HepG2 (cell line): ENCODE measurements at regions not wholly inside any gene's neighbourhood (a gene's known extent, or its start where the extent isn't known, plus 50 kb on each side); places are given as distances from the start of the nearest gene placed in this dataset.

Experiments
- ATAC-seq: fragments of 200-7000 bp; cut with Tn5 transposase; 3 replicates; pipeline ENCODE4 v1.9.1; 2020; ENCODE audit warnings: mild to moderate bottlenecking, moderate library complexity
- BruUV-seq: library from RNA; stranded (reverse); fragments of 400-500 nt; replicated peaks from 2 replicates; lab custom pipeline; 2021; lab: Mats Ljungman, UMichigan
- CTCF ChIA-PET: fragments of 300-600 bp; formaldehyde crosslinking; extraction: SDS; loops from one replicate; lab custom pipeline; 2021; ENCODE audit warnings: low total read pairs, inconsistent platforms, low intra/inter-chr PET ratio; lab: Yijun Ruan, JAX
- POLR2A ChIA-PET: fragments of 350-600 bp; sonication (Branson Sonifier 250); formaldehyde crosslinking; loops from one replicate; lab custom pipeline; 2020; ENCODE audit warnings: antibody characterized with exemption, inconsistent platforms; lab: Yijun Ruan, JAX
- DNase-seq: peaks from one replicate; pipeline ENCODE4 v3.0.0-alpha.2; 2015; ENCODE audit warnings: low spot score
- FAIRE-seq: peaks from 3 replicates; lab custom pipeline; 2011; peaks lifted over from hg19 to GRCh38; lab: Jason Lieb, UNC
- H2AFZ ChIP-seq: one replicate; pipeline ENCODE4 v1.6.1; 2011; ENCODE audit warnings: low read length, inconsistent platforms
- H3K27ac ChIP-seq: fragments of 300-600 bp; 3 replicates; pipeline ENCODE4 v1.8.0; 2011; ENCODE audit warnings: mixed run types, mild to moderate bottlenecking, mixed read lengths, low read length, inconsistent platforms; ENCODE audit not compliant: insufficient read depth; ENCODE audit errors: extremely low read length
- H3K27me3 ChIP-seq, 2 experiments: fragments of 200-600 bp in 1 of 2; 2 replicates in 1 of 2; 3 replicates in 1 of 2; pipeline versions ENCODE4 v1.6.0 to v1.8.0; 2011; ENCODE audit warnings: low read length in 2 of 2, mild to moderate bottlenecking in 2 of 2, moderate library complexity in 2 of 2, inconsistent platforms in 1 of 2; ENCODE audit not compliant: insufficient read depth in 2 of 2, control insufficient read depth in 1 of 2
- H3K36me3 ChIP-seq, 2 experiments: fragments of 200-600 bp in 1 of 2; replicated peaks in 1 of 2; 2 replicates in 1 of 2; 3 replicates in 1 of 2; pipeline versions ENCODE4 v1.5.1 to v1.8.0; 2011; ENCODE audit warnings: low read length in 2 of 2, inconsistent platforms in 1 of 2; ENCODE audit not compliant: insufficient read depth in 2 of 2, control insufficient read depth in 1 of 2
- H3K4me1 ChIP-seq: 2 replicates; pipeline ENCODE4 v1.5.1; 2012; ENCODE audit warnings: low read length, inconsistent platforms; ENCODE audit not compliant: insufficient read depth
- H3K4me2 ChIP-seq: 2 replicates; pipeline ENCODE4 v1.6.0; 2011; ENCODE audit warnings: low read depth, low read length, inconsistent platforms
- H3K4me3 ChIP-seq, 3 experiments: fragments of 200-600 bp in 1 of 3; sonication (generic), shearing (Covaris generic) in 1 of 3; replicated peaks in 1 of 3; 2 replicates each; pipeline ENCODE4 v1.5.1; 2011 to 2016; ENCODE audit warnings: low read length in 3 of 3, inconsistent platforms in 2 of 3, low read depth in 2 of 3, mild to moderate bottlenecking in 2 of 3, control low read depth in 1 of 3, mixed read lengths in 1 of 3; ENCODE audit not compliant: insufficient read depth in 1 of 3
- H3K79me2 ChIP-seq: one replicate; pipeline ENCODE4 v1.6.1; 2011; ENCODE audit warnings: low read length, inconsistent platforms; ENCODE audit not compliant: insufficient read depth
- H3K9ac ChIP-seq: 2 replicates; pipeline ENCODE4 v1.6.0; 2011; ENCODE audit warnings: mild to moderate bottlenecking, low read depth, low read length, inconsistent platforms; ENCODE audit not compliant: insufficient read depth
- H3K9me3 ChIP-seq: 2 replicates; pipeline ENCODE4 v1.5.1; 2012; ENCODE audit warnings: mild to moderate bottlenecking, low read length
- H4K20me1 ChIP-seq: 2 replicates; pipeline ENCODE4 v1.6.0; 2011; ENCODE audit warnings: inconsistent platforms, mild to moderate bottlenecking, low read length, moderate library complexity; ENCODE audit not compliant: insufficient read depth
- PAWR ChIP-seq: sonication (generic); formaldehyde crosslinking; IDR thresholded peaks from 2 replicates; pipeline ENCODE4 v1.4.0; 2020; ENCODE audit warnings: missing genetic modification reagents, mild to moderate bottlenecking, borderline replicate concordance
- RFXANK ChIP-seq: IDR thresholded peaks from 2 replicates; pipeline ENCODE4 v1.6.1; 2016
- SOX6 ChIP-seq, 2 experiments: fragments of 450-650 bp in 1 of 2; sonication (generic) in 1 of 2; formaldehyde crosslinking in 1 of 2; IDR thresholded peaks; 2 replicates each; pipeline versions ENCODE4 v1.4.0 to v1.6.1; 2017 to 2020; ENCODE audit warnings: antibody characterized with exemption in 1 of 2, mild to moderate bottlenecking in 1 of 2, missing genetic modification reagents in 1 of 2
- TAF15 ChIP-seq: fragments of 200-400 bp; formaldehyde crosslinking; IDR thresholded peaks from one replicate; pipeline ENCODE4 v1.6.1; 2018; ENCODE audit warnings: mild to moderate bottlenecking, low read depth, low read length; ENCODE audit not compliant: poor library complexity, severe bottlenecking
- XBP1 ChIP-seq: sonication (generic); formaldehyde crosslinking; IDR thresholded peaks from 2 replicates; pipeline ENCODE4 v1.5.0; 2020; ENCODE audit warnings: missing genetic modification reagents
- ZBTB33 ChIP-seq: sonication (generic); formaldehyde crosslinking; IDR thresholded peaks from 2 replicates; pipeline ENCODE4 v1.4.0; 2020; ENCODE audit warnings: missing genetic modification reagents
- ZFAT ChIP-seq: sonication (generic); formaldehyde crosslinking; conservative IDR thresholded peaks from 2 replicates; pipeline ENCODE4 v1.8.1; 2023; ENCODE audit warnings: missing genetic modification reagents, inconsistent platforms
- ZNF264 ChIP-seq: sonication (generic); formaldehyde crosslinking; IDR thresholded peaks from 2 replicates; pipeline ENCODE4 v1.4.0; 2020; ENCODE audit warnings: missing genetic modification reagents
- ZNF44 ChIP-seq: sonication (generic); formaldehyde crosslinking; IDR thresholded peaks from 2 replicates; pipeline ENCODE4 v1.5.1; 2020; ENCODE audit warnings: mild to moderate bottlenecking, missing genetic modification reagents
- WGBS: methylation state at CpG from one replicate; pipeline ENCODE4 v1.1.6; 2017; ENCODE audit warnings: low lambda C conversion rate; 5-methylcytosine and 5-hydroxymethylcytosine counted together
- in situ Hi-C: cut with HindIII; loops from 2 replicates; pipeline ENCODE4 v1.10.0; 2017; ENCODE audit warnings: low pct_unique_long_range_greater_than_20kb; ENCODE audit not compliant: extremely low pct_ligation_motif_present
- intact Hi-C: fragments of 100-400 bp; cut with micrococcal nuclease; formaldehyde crosslinking; loops from one replicate; pipeline ENCODE4 v1.10.0; 2022; ENCODE audit not compliant: unreplicated experiment

DNA sequence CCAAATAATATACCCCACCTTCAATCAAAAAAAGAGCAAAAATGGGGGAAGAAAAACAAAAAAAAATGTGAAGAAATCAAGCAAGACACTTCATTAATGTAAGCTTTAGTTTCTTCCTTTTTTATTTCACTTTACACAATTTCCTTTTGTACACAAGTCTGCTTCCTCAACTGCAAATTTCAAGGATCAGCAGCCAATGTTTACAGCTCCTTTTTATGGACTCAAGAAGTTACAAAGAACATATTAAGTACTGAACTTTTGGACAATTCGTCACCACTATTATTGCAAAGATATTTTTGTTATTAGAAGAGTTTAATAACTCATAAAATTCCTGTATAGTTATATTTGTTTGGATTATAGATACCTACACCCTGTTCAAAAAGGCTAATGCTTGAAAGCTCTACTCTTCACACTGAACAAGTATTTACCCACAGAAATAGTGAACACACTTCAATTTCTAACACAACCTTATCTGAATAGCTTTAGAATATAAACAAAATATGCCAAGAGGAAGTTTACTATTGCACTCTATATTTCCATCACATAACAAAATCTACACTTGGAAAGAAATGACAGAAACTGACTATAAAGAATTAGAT lies 658.7 kb upstream of the CNTNAP5 start:
- no peaks in the 10 kb centered on the region for H3K79me2 ChIP-seq
- ChIA-PET CTCF (no interaction called here), POLR2A (no interaction called here)
- no peaks in the 10 kb centered on the region for H3K36me3 ChIP-seq
- FAIRE-seq (no peak), DNase-seq (no peak), ATAC-seq (no peak)
- peaks cover 95% of the 10 kb centered on the region for H3K9me3 ChIP-seq
- H3K27me3 ChIP-seq, result no peaks in the 10 kb centered on the region
- no peak overlapping the region for H3K27ac ChIP-seq
- H3K4me1 ChIP-seq, result no peaks in the 10 kb centered on the region
- TF ChIP-seq TAF15 (no peak), PAWR (CRISPR knock-in tag) (no peak), RFXANK (CRISPR knock-in tag) (no peak), ZFAT (CRISPR knock-in tag) (no peak), SOX6 (IDR thresholded peaks at IDR 0.05) (no peak), SOX6 (CRISPR knock-in tag; IDR thresholded peaks at IDR 0.05) (no peak), ZNF44 (no peak), ZNF264 (CRISPR knock-in tag) (no peak), ZBTB33 (no peak), XBP1 (CRISPR knock-in tag) (no peak)
- no peak overlapping the region for H3K4me2 ChIP-seq
- H2AFZ ChIP-seq, result no peak overlapping the region
- no peak overlapping the region for H3K4me3 ChIP-seq
- intact Hi-C loops, result no loop called here
- BruUV-seq, result no TSS peak
- H3K9ac ChIP-seq, result no peak overlapping the region
- no peaks in the 10 kb centered on the region for H4K20me1 ChIP-seq
- 0% methylated on average over 1 of the region's 1 CpG for WGBS
- in situ Hi-C loops, result no loop called here
